VCaP (cell line): ENCODE measurements at regions not wholly inside any gene's neighbourhood (a gene's known extent, or its start where the extent isn't known, plus 50 kb on each side); places are given as distances from the start of the nearest gene placed in this dataset.

Experiments
- H3K27ac ChIP-seq: fragments of 450-650 bp; 2 replicates; pipeline ENCODE4 v1.5.1; 2017
- CTCF ChIP-seq: fragments of 450-650 bp; conservative IDR thresholded peaks from 2 replicates; pipeline ENCODE4 v1.5.1; 2017; ENCODE audit warnings: mild to moderate bottlenecking, moderate library complexity

GRCh38 chr3:13217736-13218540 is 144.7 kb upstream of the IQSEC1 start:
- H3K27ac ChIP-seq = no peak overlapping the region
- TF ChIP-seq CTCF = no peak

DNA sequence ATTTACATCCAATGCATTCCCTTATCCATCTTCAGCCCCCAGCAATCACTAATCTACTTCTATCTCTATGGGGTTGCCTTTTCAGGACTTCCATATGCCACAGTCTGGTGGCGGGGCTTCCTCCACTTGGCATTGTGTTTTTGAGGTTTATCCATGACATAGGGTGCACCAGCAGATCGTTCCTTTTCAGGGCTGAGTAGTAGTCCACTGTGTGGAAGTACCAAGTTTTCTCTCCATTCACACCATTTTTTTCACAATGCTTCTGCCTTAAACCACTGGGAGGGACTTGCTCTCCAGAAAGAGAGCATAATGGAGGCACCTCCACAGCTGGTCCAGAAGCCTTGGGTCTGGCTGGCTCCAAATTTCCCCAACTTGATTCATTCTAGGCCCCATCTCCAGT is 144.0 kb upstream of the IQSEC1 start:
- no peak overlapping the region for H3K27ac ChIP-seq
- no peak for TF ChIP-seq CTCF

DNA sequence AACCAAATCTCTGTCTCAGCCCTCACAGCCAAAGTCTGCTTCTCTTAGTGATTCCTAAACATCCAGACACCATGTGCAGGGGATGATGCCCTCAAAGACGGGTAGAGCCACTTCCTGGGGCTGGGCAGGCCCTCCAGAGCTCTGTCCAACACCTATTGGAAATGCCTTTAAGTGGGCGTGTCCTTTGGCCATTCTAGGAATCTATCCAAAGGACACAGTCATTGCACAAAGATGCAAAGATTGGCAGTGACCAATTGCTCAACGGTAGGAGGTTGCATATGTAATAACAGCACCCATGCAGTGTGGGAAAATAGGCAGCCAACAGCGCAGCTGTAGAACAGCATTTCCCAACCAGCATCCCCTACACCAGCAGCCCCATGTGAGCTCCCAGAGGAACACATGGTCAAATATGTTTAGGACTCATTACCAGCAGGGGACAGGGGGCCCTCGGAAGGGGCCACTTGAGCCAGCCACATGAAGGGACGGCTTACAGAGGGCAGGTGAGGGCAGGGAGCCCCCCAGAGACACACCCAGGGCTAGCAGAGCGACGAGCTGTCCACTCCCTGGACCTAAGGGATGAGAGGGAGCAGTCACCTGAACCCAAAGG is 142.8 kb upstream of the IQSEC1 start:
- no peak for TF ChIP-seq CTCF
- no peak overlapping the region for H3K27ac ChIP-seq

DNA sequence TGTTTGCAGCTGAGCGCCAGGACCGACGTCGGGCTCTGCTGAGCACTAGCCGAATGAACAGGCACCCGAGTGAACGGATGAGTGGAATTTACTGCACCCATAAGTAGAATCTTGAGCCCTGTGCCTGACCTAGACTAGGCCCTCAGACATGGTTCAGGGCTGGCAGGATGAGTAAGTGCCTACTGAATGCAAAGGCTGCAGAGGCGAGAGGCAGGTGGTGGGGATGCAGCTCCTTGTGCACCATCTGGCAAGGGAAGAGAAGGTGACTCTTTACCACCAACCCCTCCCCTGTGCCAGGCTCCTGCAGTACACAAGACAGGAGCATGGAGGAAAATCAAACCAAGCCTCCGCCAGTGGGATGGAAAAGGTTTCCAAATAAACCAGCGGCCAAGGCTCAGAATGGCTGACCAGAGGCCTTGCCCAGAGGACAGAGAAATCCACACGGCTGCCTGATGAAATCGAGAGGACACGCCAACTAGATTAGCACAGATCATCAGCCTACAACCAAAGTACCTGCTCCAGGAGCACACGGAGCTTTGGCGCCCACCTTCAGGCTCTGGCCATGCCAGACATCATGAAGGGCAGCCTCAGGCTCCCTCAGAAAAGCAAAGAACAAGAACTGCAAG is 141.7 kb upstream of the IQSEC1 start:
- no peak for TF ChIP-seq CTCF
- no peak overlapping the region for H3K27ac ChIP-seq

GRCh38 chr3:13213911-13214846 is 140.9 kb upstream of the IQSEC1 start:
- no peak overlapping the region for H3K27ac ChIP-seq
- TF ChIP-seq CTCF = no peak

DNA sequence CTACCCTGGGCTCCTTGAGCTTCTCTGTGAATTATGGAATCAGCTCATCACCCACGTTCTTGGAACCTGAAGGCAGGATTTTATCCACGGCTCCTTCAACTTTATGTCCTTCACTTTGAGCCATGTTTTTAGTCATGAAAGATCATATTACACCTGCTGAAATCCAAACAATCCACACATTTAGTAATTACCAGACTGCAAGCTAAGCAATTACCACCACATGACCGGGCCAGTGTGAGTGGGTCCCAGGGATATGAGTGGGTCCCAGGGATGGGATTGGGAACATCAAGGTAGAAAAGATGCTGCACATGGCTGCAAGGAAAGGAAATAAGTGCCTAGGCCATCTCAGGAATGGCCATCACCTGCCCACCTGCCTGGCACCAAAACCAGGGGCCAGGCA is 140.3 kb upstream of the IQSEC1 start:
- no peak for TF ChIP-seq CTCF
- no peak overlapping the region for H3K27ac ChIP-seq
